Breast epithelium (tissue), 3 donors: ENCODE measurements at regions not wholly inside any gene's neighbourhood (a gene's known extent, or its start where the extent isn't known, plus 50 kb on each side); places are given as distances from the start of the nearest gene placed in this dataset.

Experiments
- POLR2A ChIP-seq: fragments of 450-650 bp; IDR thresholded peaks from one replicate; pipeline ENCODE4 v1.6.1; 2016; ENCODE audit warnings: antibody characterized with exemption, mild to moderate bottlenecking, moderate library complexity
- POLR2AphosphoS5 ChIP-seq, 3 donors: sonication (generic); formaldehyde crosslinking; IDR thresholded peaks; one replicate each; pipeline ENCODE4 v1.6.1; 2017; ENCODE audit warnings: antibody characterized with exemption in 3 of 3
- TF ChIP-seq, protein P1 (sequence below), 3 donors: fragments of 450-650 bp; IDR thresholded peaks; one replicate each; pipeline ENCODE4 v1.5.1; 2016 to 2017; ENCODE audit warnings: antibody characterized with exemption in 3 of 3, mild to moderate bottlenecking in 3 of 3, moderate library complexity in 3 of 3

DNA sequence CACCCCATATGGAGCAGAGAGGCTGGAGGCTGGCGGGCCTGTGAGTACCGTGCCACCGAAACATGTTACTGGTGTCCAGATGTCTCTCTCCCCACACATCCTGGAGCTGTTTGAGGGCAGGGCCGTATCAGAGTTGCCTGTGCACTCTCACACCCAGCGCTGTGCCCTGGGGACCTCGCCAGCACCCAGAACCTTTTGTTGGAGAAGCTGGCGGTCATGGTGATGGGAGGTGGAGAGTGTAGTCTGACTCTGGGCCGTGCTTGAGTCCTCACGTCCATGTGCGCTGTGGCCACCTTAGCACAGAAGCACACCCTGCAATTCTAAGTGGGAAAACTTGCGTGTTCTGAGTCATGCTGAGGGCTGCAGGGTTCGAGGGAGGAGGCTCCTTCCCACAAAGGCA is 259.2 kb downstream of the NDUFA10 start:
- TF ChIP-seq, protein P1, sequence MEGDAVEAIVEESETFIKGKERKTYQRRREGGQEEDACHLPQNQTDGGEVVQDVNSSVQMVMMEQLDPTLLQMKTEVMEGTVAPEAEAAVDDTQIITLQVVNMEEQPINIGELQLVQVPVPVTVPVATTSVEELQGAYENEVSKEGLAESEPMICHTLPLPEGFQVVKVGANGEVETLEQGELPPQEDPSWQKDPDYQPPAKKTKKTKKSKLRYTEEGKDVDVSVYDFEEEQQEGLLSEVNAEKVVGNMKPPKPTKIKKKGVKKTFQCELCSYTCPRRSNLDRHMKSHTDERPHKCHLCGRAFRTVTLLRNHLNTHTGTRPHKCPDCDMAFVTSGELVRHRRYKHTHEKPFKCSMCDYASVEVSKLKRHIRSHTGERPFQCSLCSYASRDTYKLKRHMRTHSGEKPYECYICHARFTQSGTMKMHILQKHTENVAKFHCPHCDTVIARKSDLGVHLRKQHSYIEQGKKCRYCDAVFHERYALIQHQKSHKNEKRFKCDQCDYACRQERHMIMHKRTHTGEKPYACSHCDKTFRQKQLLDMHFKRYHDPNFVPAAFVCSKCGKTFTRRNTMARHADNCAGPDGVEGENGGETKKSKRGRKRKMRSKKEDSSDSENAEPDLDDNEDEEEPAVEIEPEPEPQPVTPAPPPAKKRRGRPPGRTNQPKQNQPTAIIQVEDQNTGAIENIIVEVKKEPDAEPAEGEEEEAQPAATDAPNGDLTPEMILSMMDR (IDR thresholded peaks at IDR 0.05) = no peak
- TF ChIP-seq POLR2AphosphoS5 (IDR thresholded peaks at IDR 0.05) (no peak), POLR2A (no peak)
